ENCODE measurements at regions not wholly inside any gene's neighbourhood (a gene's known extent, or its start where the extent isn't known, plus 50 kb on each side); places are given as distances from the start of the nearest gene placed in this dataset.

DNA sequence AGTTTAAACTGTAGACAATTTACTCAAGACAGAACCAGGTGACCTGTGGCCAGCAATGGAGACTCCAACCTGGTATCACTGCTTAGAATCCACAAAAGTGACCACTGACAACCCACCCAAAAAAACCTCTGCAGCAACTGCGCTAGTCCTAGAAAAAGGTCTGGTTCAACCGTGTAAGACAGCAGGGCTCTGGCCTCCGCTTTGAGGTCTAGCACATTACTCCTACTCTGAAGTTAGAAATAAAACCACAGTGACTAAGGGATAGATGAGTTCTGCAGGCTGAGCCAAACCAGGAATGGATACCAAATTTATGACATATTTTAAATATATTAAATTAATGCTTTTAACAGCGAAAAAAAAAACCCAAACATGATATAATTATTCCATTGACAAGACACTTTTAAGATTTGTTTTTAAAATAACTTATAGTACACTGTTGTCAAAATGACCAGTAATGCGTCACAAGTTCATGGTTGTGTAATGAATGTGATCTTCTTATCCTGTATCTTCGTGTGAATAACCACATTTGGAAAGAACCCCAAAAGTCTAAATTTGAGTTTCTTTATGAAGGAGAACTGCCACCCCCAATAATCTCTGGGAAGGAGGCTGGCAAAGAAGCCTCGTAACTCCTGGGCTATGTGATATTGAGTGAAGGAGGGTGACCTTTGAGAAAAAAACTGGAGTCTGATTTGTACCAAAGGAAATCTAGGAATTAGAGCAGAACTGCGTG, 101.9 kb upstream of the SLC44A1 start:
- Histone ChIP-seq H3K9ac (no peak overlapping the region), H3K4me3 (ENCODE audit: low read depth in 2 of 2, low read length in 1 of 2) (no peak overlapping the region), H3K4me2 (no peak overlapping the region), H3K36me3 (replicated peaks in 1 of 2; ENCODE audit: control insufficient read depth in 1 of 2, insufficient read depth in 2 of 2, low read length in 1 of 2) (no peaks in the 10 kb centered on the region), H2AFZ (ENCODE audit: low read depth) (no peak overlapping the region), H3K4me1 (ENCODE audit: control insufficient read depth in 1 of 2, insufficient read depth in 2 of 2, low read depth in 1 of 2, low read length in 1 of 2) (peaks cover 6 to 14% of the 10 kb centered on the region in 2 experiments; a peak in 1 of 4 replicates), H3K27ac (ENCODE audit: low read depth in 2 of 2, low read length in 1 of 2) (no peak overlapping the region), H3K79me2 (ENCODE audit: insufficient read depth) (no peaks in the 10 kb centered on the region), H4K20me1 (ENCODE audit: insufficient read depth) (no peaks in the 10 kb centered on the region), H3K27me3 (ENCODE audit: insufficient read depth) (no peaks in the 10 kb centered on the region), H3K9me3 (no peaks in the 10 kb centered on the region), H3F3A (replicated peaks; ENCODE audit: insufficient read depth) (no peaks in the 10 kb centered on the region), H3K9me2 (no peaks in the 10 kb centered on the region)
- WGBS (ENCODE audit: low lambda C conversion rate) = 81% methylated on average over 8 of the region's 8 CpGs
- CTCF ChIA-PET = interaction anchor here (1.4 kb wide), 1 partner anchor 279 kb away, joined by 6 read pairs; no protein-coding TSS in a partner anchor
- POLR2A ChIA-PET = no interaction called here
- DNase-seq = no peak
- peak; percentile 19; the same call in 1 of the 2 replicates for TF ChIP-seq TCF12 (IDR thresholded peaks at IDR 0.05)
- TF ChIP-seq JUND (IDR thresholded peaks at IDR 0.05) = 0 out of 2 replicates have a peak, but pooled peaks have one; percentile 3
- TF ChIP-seq, protein P1, sequence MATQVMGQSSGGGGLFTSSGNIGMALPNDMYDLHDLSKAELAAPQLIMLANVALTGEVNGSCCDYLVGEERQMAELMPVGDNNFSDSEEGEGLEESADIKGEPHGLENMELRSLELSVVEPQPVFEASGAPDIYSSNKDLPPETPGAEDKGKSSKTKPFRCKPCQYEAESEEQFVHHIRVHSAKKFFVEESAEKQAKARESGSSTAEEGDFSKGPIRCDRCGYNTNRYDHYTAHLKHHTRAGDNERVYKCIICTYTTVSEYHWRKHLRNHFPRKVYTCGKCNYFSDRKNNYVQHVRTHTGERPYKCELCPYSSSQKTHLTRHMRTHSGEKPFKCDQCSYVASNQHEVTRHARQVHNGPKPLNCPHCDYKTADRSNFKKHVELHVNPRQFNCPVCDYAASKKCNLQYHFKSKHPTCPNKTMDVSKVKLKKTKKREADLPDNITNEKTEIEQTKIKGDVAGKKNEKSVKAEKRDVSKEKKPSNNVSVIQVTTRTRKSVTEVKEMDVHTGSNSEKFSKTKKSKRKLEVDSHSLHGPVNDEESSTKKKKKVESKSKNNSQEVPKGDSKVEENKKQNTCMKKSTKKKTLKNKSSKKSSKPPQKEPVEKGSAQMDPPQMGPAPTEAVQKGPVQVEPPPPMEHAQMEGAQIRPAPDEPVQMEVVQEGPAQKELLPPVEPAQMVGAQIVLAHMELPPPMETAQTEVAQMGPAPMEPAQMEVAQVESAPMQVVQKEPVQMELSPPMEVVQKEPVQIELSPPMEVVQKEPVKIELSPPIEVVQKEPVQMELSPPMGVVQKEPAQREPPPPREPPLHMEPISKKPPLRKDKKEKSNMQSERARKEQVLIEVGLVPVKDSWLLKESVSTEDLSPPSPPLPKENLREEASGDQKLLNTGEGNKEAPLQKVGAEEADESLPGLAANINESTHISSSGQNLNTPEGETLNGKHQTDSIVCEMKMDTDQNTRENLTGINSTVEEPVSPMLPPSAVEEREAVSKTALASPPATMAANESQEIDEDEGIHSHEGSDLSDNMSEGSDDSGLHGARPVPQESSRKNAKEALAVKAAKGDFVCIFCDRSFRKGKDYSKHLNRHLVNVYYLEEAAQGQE (IDR thresholded peaks at IDR 0.05; ENCODE audit: low read depth, low read length) = no peak

DNA sequence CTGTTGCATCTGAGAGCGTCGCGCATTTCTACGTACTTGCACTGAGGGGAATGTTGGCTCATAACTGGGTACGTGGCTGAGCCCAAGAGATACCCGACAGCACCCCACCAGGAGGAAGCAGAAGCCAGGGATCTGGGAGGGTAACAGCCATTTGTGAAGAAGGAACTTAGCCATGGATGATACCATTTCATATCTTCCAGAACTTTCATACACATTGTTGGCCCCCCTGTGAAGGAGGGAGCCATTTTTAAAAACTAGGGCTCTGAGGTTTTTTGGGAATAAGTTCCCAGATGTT, 101.4 kb upstream of the SLC44A1 start:
- TF ChIP-seq RFX5 (IDR thresholded peaks at IDR 0.05; ENCODE audit: low read length) (no peak), RXRA (IDR thresholded peaks at IDR 0.05; ENCODE audit: borderline replicate concordance, low read depth) (no peak), FOXJ3 (CRISPR knock-in tag; IDR thresholded peaks at IDR 0.05) (no peak)
- CTCF ChIA-PET = interaction anchor here (1.2 kb wide), 1 partner anchor 280 kb away, joined by 3 read pairs; no protein-coding TSS in a partner anchor

DNA sequence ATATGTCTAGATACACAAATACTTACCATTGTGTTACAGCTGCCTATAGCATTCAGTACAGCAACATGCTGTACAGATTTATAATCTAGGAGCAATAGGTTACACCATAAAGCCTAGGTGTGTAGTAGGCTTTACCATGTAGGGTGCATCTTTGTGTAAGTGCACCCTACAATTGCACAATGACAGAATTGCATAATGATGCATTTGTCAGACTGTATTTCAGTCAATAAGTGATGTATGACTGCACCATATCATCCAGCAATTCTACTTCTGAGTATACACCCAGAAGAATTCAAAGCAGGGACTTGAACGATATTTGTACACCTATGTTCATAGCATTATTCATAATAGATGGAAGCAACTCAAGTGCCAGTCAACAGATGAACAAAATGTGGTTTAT, 100.4 kb upstream of the SLC44A1 start:
- Histone ChIP-seq H3F3A (replicated peaks; ENCODE audit: insufficient read depth) (no peaks in the 10 kb centered on the region), H3K4me2 (no peak overlapping the region), H3K9me2 (no peaks in the 10 kb centered on the region), H3K79me2 (ENCODE audit: insufficient read depth) (no peaks in the 10 kb centered on the region), H3K9ac (no peak overlapping the region), H3K27me3 (ENCODE audit: insufficient read depth) (no peaks in the 10 kb centered on the region), H3K9me3 (no peaks in the 10 kb centered on the region), H3K4me3 (ENCODE audit: low read depth in 2 of 2, low read length in 1 of 2) (no peak overlapping the region), H3K4me1 (ENCODE audit: control insufficient read depth in 1 of 2, insufficient read depth in 2 of 2, low read depth in 1 of 2, low read length in 1 of 2) (peaks cover 6 to 14% of the 10 kb centered on the region in 2 experiments; a peak in 1 of 4 replicates), H3K36me3 (replicated peaks in 1 of 2; ENCODE audit: control insufficient read depth in 1 of 2, insufficient read depth in 2 of 2, low read length in 1 of 2) (no peaks in the 10 kb centered on the region), H2AFZ (ENCODE audit: low read depth) (no peak overlapping the region), H4K20me1 (ENCODE audit: insufficient read depth) (no peaks in the 10 kb centered on the region), H3K27ac (ENCODE audit: low read depth in 2 of 2, low read length in 1 of 2) (no peak overlapping the region)
- CTCF ChIA-PET = interaction anchor here (1.2 kb wide), 1 partner anchor 281 kb away, joined by 3 read pairs; no protein-coding TSS in a partner anchor
- WGBS (ENCODE audit: low lambda C conversion rate) = 92% methylated on average over 1 of the region's 1 CpG
- no peak for DNase-seq
- POLR2A ChIA-PET = no interaction called here
- no peak for TF ChIP-seq EZH2phosphoT487 (IDR thresholded peaks at IDR 0.05; ENCODE audit: borderline replicate concordance, low read depth)
- TF ChIP-seq TAF1 (IDR thresholded peaks at IDR 0.05; ENCODE audit: borderline replicate concordance, low read depth, low read length) = no peak
- no peak for TF ChIP-seq JUND (IDR thresholded peaks at IDR 0.05)
- no peak for TF ChIP-seq SIN3A (IDR thresholded peaks at IDR 0.05; ENCODE audit: borderline replicate concordance, low read depth, low read length)
- TF ChIP-seq RCOR1 (IDR thresholded peaks at IDR 0.05; ENCODE audit: low read length) = no peak
- TF ChIP-seq RAD21 (IDR thresholded peaks at IDR 0.05; ENCODE audit: low read length) = no peak
- TF ChIP-seq EP300 (IDR thresholded peaks at IDR 0.05; ENCODE audit: borderline replicate concordance in 1 of 2, low read depth in 1 of 2, low read length in 1 of 2) = no peak
- no peak for TF ChIP-seq YY1 (IDR thresholded peaks at IDR 0.05; ENCODE audit: low read depth)
- TF ChIP-seq GABPA (IDR thresholded peaks at IDR 0.05; ENCODE audit: low read depth) = no peak
- TF ChIP-seq RXRA (IDR thresholded peaks at IDR 0.05; ENCODE audit: borderline replicate concordance, low read depth) = no peak
- TF ChIP-seq, protein P2, sequence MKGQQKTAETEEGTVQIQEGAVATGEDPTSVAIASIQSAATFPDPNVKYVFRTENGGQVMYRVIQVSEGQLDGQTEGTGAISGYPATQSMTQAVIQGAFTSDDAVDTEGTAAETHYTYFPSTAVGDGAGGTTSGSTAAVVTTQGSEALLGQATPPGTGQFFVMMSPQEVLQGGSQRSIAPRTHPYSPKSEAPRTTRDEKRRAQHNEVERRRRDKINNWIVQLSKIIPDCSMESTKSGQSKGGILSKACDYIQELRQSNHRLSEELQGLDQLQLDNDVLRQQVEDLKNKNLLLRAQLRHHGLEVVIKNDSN (IDR thresholded peaks at IDR 0.05; ENCODE audit: borderline replicate concordance, low read depth) = no peak
- TF ChIP-seq, protein P3, sequence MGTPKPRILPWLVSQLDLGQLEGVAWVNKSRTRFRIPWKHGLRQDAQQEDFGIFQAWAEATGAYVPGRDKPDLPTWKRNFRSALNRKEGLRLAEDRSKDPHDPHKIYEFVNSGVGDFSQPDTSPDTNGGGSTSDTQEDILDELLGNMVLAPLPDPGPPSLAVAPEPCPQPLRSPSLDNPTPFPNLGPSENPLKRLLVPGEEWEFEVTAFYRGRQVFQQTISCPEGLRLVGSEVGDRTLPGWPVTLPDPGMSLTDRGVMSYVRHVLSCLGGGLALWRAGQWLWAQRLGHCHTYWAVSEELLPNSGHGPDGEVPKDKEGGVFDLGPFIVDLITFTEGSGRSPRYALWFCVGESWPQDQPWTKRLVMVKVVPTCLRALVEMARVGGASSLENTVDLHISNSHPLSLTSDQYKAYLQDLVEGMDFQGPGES (IDR thresholded peaks at IDR 0.05; ENCODE audit: low read depth, low read length) = no peak

More for the DNA sequence above, 101.4 kb upstream of the SLC44A1 start:
- Histone ChIP-seq H3K9me2 (no peaks in the 10 kb centered on the region), H3K9ac (no peak overlapping the region), H3K4me1 (ENCODE audit: control insufficient read depth in 1 of 2, insufficient read depth in 2 of 2, low read depth in 1 of 2, low read length in 1 of 2) (peaks cover 6 to 14% of the 10 kb centered on the region in 2 experiments; a peak in 1 of 4 replicates), H3K4me3 (ENCODE audit: low read depth in 2 of 2, low read length in 1 of 2) (no peak overlapping the region), H3K27ac (ENCODE audit: low read depth in 2 of 2, low read length in 1 of 2) (no peak overlapping the region), H3F3A (replicated peaks; ENCODE audit: insufficient read depth) (no peaks in the 10 kb centered on the region), H3K4me2 (no peak overlapping the region), H3K36me3 (replicated peaks in 1 of 2; ENCODE audit: control insufficient read depth in 1 of 2, insufficient read depth in 2 of 2, low read length in 1 of 2) (no peaks in the 10 kb centered on the region), H3K27me3 (ENCODE audit: insufficient read depth) (no peaks in the 10 kb centered on the region), H4K20me1 (ENCODE audit: insufficient read depth) (no peaks in the 10 kb centered on the region), H3K79me2 (ENCODE audit: insufficient read depth) (no peaks in the 10 kb centered on the region), H3K9me3 (no peaks in the 10 kb centered on the region), H2AFZ (ENCODE audit: low read depth) (no peak overlapping the region)
- WGBS (ENCODE audit: low lambda C conversion rate) = 90% methylated on average over 6 of the region's 6 CpGs
- no peak for DNase-seq
- POLR2A ChIA-PET = no interaction called here
